ENCODE measurements at regions not wholly inside any gene's neighbourhood (a gene's known extent, or its start where the extent isn't known, plus 50 kb on each side); places are given as distances from the start of the nearest gene placed in this dataset.

DNA sequence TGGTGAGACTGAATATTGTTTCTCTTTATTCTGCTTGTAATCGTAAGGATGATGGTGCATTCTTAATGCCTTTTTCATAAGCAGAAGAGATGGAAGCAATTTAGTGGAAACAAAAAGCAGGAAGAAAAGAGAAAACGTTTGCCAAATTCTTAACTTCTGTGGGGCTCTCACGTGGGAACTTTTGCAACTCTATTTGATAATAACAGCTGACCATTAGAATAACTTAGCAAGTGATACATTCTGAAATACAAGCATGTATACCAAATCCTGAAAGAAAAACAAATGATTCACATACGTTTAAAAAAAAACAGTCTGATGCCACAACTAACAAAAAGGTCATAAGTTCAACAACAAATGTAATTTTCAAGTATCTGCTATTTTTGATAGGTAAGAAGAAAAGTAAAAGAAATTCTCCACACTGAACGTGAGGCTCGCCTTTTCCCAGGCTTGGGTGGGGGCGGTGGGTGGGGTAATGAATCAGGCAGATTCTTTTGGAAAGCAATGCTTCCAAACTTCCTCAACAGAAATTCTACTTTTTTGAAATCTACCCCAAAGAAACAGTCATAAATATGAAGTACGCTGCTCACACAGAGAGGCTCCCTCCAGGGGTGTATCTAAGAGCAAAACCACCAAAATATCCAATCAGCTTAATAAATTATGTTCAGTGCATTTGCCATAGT lies 446.2 kb upstream of the MGMT start:
- Histone ChIP-seq H3K36me3 (ENCODE audit: insufficient read depth, low read length) (no peaks in the 10 kb centered on the region), H2AFZ (ENCODE audit: low read depth, low read length) (no peak overlapping the region), H3K27ac (ENCODE audit: low read length) (no peak overlapping the region), H3K9me2 (ENCODE audit: insufficient read depth, low read length) (no peaks in the 10 kb centered on the region), H3F3A (ENCODE audit: insufficient read depth, low read length, poor library complexity, severe bottlenecking) (no peaks in the 10 kb centered on the region), H3K9ac (ENCODE audit: low read length) (no peak overlapping the region), H4K20me1 (ENCODE audit: insufficient read depth) (no peaks in the 10 kb centered on the region), H3K4me2 (ENCODE audit: low read length) (no peak overlapping the region), H3K79me2 (replicated peaks; ENCODE audit: insufficient read depth, low read length) (no peaks in the 10 kb centered on the region), H3K27me3 (ENCODE audit: insufficient read depth, low read depth, low read length) (peaks cover 6% of the 10 kb centered on the region), H3K4me3 (ENCODE audit: low read length) (no peak overlapping the region), H3K9me3 (ENCODE audit: low read length) (no peaks in the 10 kb centered on the region)
- TF ChIP-seq, protein P1, sequence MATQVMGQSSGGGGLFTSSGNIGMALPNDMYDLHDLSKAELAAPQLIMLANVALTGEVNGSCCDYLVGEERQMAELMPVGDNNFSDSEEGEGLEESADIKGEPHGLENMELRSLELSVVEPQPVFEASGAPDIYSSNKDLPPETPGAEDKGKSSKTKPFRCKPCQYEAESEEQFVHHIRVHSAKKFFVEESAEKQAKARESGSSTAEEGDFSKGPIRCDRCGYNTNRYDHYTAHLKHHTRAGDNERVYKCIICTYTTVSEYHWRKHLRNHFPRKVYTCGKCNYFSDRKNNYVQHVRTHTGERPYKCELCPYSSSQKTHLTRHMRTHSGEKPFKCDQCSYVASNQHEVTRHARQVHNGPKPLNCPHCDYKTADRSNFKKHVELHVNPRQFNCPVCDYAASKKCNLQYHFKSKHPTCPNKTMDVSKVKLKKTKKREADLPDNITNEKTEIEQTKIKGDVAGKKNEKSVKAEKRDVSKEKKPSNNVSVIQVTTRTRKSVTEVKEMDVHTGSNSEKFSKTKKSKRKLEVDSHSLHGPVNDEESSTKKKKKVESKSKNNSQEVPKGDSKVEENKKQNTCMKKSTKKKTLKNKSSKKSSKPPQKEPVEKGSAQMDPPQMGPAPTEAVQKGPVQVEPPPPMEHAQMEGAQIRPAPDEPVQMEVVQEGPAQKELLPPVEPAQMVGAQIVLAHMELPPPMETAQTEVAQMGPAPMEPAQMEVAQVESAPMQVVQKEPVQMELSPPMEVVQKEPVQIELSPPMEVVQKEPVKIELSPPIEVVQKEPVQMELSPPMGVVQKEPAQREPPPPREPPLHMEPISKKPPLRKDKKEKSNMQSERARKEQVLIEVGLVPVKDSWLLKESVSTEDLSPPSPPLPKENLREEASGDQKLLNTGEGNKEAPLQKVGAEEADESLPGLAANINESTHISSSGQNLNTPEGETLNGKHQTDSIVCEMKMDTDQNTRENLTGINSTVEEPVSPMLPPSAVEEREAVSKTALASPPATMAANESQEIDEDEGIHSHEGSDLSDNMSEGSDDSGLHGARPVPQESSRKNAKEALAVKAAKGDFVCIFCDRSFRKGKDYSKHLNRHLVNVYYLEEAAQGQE (IDR thresholded peaks at IDR 0.05; ENCODE audit: borderline replicate concordance) = no peak
- no peak for TF ChIP-seq POLR2AphosphoS5 (IDR thresholded peaks at IDR 0.05)
- no peak for TF ChIP-seq TAF1 (IDR thresholded peaks at IDR 0.05; ENCODE audit: low read depth)
- TF ChIP-seq EP300 (conservative IDR thresholded peaks at IDR 0.05; ENCODE audit: poor library complexity, severe bottlenecking) = no peak
- TF ChIP-seq RAD21 (conservative IDR thresholded peaks at IDR 0.05) = no peak
- TF ChIP-seq EZH2 (IDR thresholded peaks at IDR 0.05; ENCODE audit: borderline replicate concordance, insufficient read depth, low read length, poor library complexity, severe bottlenecking) = no peak
- no peak for TF ChIP-seq MXI1 (conservative IDR thresholded peaks at IDR 0.05; ENCODE audit: poor library complexity, severe bottlenecking)
- TF ChIP-seq, protein P2, sequence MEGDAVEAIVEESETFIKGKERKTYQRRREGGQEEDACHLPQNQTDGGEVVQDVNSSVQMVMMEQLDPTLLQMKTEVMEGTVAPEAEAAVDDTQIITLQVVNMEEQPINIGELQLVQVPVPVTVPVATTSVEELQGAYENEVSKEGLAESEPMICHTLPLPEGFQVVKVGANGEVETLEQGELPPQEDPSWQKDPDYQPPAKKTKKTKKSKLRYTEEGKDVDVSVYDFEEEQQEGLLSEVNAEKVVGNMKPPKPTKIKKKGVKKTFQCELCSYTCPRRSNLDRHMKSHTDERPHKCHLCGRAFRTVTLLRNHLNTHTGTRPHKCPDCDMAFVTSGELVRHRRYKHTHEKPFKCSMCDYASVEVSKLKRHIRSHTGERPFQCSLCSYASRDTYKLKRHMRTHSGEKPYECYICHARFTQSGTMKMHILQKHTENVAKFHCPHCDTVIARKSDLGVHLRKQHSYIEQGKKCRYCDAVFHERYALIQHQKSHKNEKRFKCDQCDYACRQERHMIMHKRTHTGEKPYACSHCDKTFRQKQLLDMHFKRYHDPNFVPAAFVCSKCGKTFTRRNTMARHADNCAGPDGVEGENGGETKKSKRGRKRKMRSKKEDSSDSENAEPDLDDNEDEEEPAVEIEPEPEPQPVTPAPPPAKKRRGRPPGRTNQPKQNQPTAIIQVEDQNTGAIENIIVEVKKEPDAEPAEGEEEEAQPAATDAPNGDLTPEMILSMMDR (IDR thresholded peaks at IDR 0.05; ENCODE audit: poor library complexity, severe bottlenecking) = no peak
- TF ChIP-seq SMC3 (conservative IDR thresholded peaks at IDR 0.05; ENCODE audit: poor library complexity) = no peak

DNA sequence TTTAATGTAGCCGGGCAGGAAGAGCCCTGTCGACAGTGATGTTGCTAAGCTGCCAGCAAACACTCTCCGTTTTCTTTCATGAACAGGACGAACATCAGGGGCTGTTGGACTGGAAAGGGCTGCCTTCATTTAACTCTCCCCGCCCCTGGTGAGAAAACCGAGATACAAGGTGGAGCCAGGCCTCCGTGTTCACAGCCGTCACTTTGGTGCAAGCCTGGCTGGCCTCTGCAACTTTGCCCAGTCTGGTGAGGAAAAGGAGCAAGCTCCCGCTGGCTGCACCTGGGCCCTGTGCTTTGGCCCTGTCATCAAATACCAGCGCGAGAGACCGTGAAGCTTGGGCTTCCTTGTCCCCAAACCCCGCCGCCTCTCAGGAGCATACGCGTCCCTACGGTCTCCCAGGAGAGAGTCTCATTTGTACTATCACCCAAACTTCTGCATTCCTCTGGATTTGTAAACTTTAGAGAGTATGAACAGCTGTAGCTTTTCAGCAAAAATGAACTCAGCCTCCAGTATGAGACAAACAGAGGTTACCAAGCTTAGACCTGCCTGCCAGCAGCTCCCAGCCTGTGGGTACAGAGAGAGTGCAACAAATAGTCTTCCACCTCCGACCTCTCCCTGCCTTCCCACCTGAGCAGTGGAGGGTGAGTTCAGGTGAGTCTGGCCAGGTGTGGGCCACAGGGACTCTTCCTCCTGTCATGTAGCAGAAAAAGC lies 445.3 kb upstream of the MGMT start:
- Histone ChIP-seq H3K27ac (ENCODE audit: low read length) (no peak overlapping the region), H3K27me3 (ENCODE audit: insufficient read depth, low read depth, low read length) (peaks cover 12% of the 10 kb centered on the region), H4K20me1 (ENCODE audit: insufficient read depth) (no peaks in the 10 kb centered on the region), H3K4me3 (ENCODE audit: low read length) (no peak overlapping the region), H3K9me3 (ENCODE audit: low read length) (no peaks in the 10 kb centered on the region), H3K4me2 (ENCODE audit: low read length) (no peak overlapping the region), H3K79me2 (replicated peaks; ENCODE audit: insufficient read depth, low read length) (no peaks in the 10 kb centered on the region), H3F3A (ENCODE audit: insufficient read depth, low read length, poor library complexity, severe bottlenecking) (no peaks in the 10 kb centered on the region), H2AFZ (ENCODE audit: low read depth, low read length) (no peak overlapping the region), H3K9ac (ENCODE audit: low read length) (no peak overlapping the region), H3K36me3 (ENCODE audit: insufficient read depth, low read length) (no peaks in the 10 kb centered on the region), H3K9me2 (ENCODE audit: insufficient read depth, low read length) (no peaks in the 10 kb centered on the region)
- TF ChIP-seq MXI1 (conservative IDR thresholded peaks at IDR 0.05; ENCODE audit: poor library complexity, severe bottlenecking) = no peak
- TF ChIP-seq POLR2AphosphoS5 (IDR thresholded peaks at IDR 0.05) = no peak
- TF ChIP-seq SMC3 (conservative IDR thresholded peaks at IDR 0.05; ENCODE audit: poor library complexity) = no peak
- no peak for TF ChIP-seq TAF1 (IDR thresholded peaks at IDR 0.05; ENCODE audit: low read depth)
- TF ChIP-seq EZH2 (IDR thresholded peaks at IDR 0.05; ENCODE audit: borderline replicate concordance, insufficient read depth, low read length, poor library complexity, severe bottlenecking) = no peak
- TF ChIP-seq, protein P2 (IDR thresholded peaks at IDR 0.05; ENCODE audit: poor library complexity, severe bottlenecking) = no peak
- TF ChIP-seq EP300 (conservative IDR thresholded peaks at IDR 0.05; ENCODE audit: poor library complexity, severe bottlenecking) = no peak
- TF ChIP-seq, protein P1 (IDR thresholded peaks at IDR 0.05; ENCODE audit: borderline replicate concordance) = no peak
- TF ChIP-seq RAD21 (conservative IDR thresholded peaks at IDR 0.05) = no peak
